ENCODE measurements at regions not wholly inside any gene's neighbourhood (a gene's known extent, or its start where the extent isn't known, plus 50 kb on each side); places are given as distances from the start of the nearest gene placed in this dataset.

DNA sequence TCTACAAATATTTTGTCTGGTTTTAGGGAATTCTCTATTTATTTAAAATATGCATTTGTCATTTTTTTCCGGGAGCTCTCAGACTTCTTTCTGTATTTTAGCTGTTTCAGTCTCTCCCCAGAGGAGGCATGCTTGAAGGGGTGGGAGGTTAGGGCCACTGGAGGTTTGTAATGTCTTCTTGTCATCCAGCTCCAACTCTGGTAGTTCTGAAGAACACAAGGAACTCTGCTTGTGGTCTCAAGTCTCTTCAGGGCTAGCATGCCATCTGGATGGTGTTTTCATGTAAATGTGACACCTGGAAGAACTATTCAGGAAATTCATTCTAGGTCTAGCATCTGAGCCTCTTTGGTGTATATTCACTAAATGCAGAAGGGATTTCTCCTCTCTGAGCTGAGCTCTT, 518.4 kb upstream of the DCC start:
- 100% methylated on average over 1 of the region's 1 CpG; no CpG with 5 or more reads in 1 of the 2 experiments for WGBS, 2 experiments (ENCODE audit: extremely low coverage in 1 of 2, insufficient coverage in 1 of 2, insufficient read length in 1 of 2, insufficient replicate concordance in 2 of 2, low coverage in 1 of 2, low lambda C conversion rate in 2 of 2, missing lambda C conversion rate in 1 of 2)
- Histone ChIP-seq H4K20me1 (replicated peaks in 1 of 2; ENCODE audit: control insufficient read depth in 1 of 2, insufficient read depth in 2 of 2, low read length in 2 of 2) (no peaks in the 10 kb centered on the region), H2AFZ (ENCODE audit: low read length) (no peak overlapping the region), H4K8ac (ENCODE audit: extremely low read depth, insufficient read depth, low read length) (no peak overlapping the region), H2BK5ac (ENCODE audit: low read depth, low read length) (no peak overlapping the region), H3K23ac (ENCODE audit: insufficient read length) (no peak overlapping the region), H3K18ac (ENCODE audit: extremely low read depth, low read length) (no peak overlapping the region), H4K91ac (replicated peaks; ENCODE audit: insufficient read length, low read length) (no peak overlapping the region), H2BK120ac (replicated peaks; ENCODE audit: low read depth, low read length) (no peak overlapping the region), H4K5ac (ENCODE audit: insufficient read length, low read depth, low read length) (no peak overlapping the region), H3K4me2 (ENCODE audit: insufficient read depth in 1 of 2, low read depth in 2 of 2, low read length in 2 of 2) (no peak overlapping the region), H3K4ac (replicated peaks; ENCODE audit: insufficient read length, low read depth, low read length) (no peak overlapping the region), H3K79me2 (ENCODE audit: control insufficient read depth in 1 of 2, insufficient read depth in 2 of 2, low read length in 2 of 2) (no peaks in the 10 kb centered on the region), H2BK12ac (ENCODE audit: low read depth, low read length) (no peak overlapping the region), H3K9me3 (ENCODE audit: insufficient read depth in 2 of 2, low read depth in 1 of 2, low read length in 1 of 2) (no peaks in the 10 kb centered on the region), H3K9ac (replicated peaks in 1 of 4; ENCODE audit: extremely low read depth in 1 of 4, low read depth in 3 of 4, low read length in 3 of 4) (no peak overlapping the region), H3K36me3 (ENCODE audit: control insufficient read depth in 2 of 4, insufficient read depth in 4 of 4, low read length in 3 of 4) (no peaks in the 10 kb centered on the region), H3K27ac (ENCODE audit: low read depth, low read length) (no peak overlapping the region), H2BK20ac (ENCODE audit: low read length) (no peak overlapping the region), H3K79me1 (ENCODE audit: low read depth, low read length) (no peaks in the 10 kb centered on the region), H3K27me3 (replicated peaks in 1 of 4; ENCODE audit: control insufficient read depth in 3 of 4, extremely low read depth in 1 of 4, insufficient read depth in 3 of 4, low read length in 3 of 4) (no peaks in the 10 kb centered on the region), H3K23me2 (ENCODE audit: low read depth, low read length) (no peaks in the 10 kb centered on the region), H3K4me1 (replicated peaks in 1 of 4; ENCODE audit: control insufficient read depth in 3 of 4, insufficient read depth in 4 of 4, low read length in 3 of 4) (no peaks in the 10 kb centered on the region), H2BK15ac (ENCODE audit: low read length) (no peak overlapping the region), H2AK5ac (ENCODE audit: low read depth, low read length) (no peak overlapping the region), H3K14ac (ENCODE audit: insufficient read length) (no peak overlapping the region), H3K56ac (replicated peaks; ENCODE audit: insufficient read length, low read depth, low read length) (no peak overlapping the region), H3K4me3 (ENCODE audit: extremely low read depth in 1 of 4, insufficient read depth in 2 of 4, low read depth in 3 of 4, low read length in 4 of 4) (no peak overlapping the region)
- CTCF ChIA-PET (ENCODE audit: partially characterized antibody) = interaction anchor here (1.3 kb wide), 1 partner anchor 12 kb away, joined by 3 read pairs; no protein-coding TSS in a partner anchor
- TF ChIP-seq, protein P1, sequence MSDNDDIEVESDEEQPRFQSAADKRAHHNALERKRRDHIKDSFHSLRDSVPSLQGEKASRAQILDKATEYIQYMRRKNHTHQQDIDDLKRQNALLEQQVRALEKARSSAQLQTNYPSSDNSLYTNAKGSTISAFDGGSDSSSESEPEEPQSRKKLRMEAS (IDR thresholded peaks at IDR 0.05) = no peak
- TF ChIP-seq TBP (IDR thresholded peaks at IDR 0.05; ENCODE audit: low read depth, low read length) (no peak), JUND (IDR thresholded peaks at IDR 0.05; ENCODE audit: low read length) (no peak), TEAD4 (IDR thresholded peaks at IDR 0.05; ENCODE audit: low read depth, low read length) (no peak), BCL11A (IDR thresholded peaks at IDR 0.05; ENCODE audit: low read depth in 2 of 2, low read length in 2 of 2) (no peak), SP1 (IDR thresholded peaks at IDR 0.05; ENCODE audit: low read depth, low read length) (no peak), SIX5 (IDR thresholded peaks at IDR 0.05; ENCODE audit: low read depth, low read length) (no peak), SRF (IDR thresholded peaks at IDR 0.05; ENCODE audit: low read depth, low read length) (no peak), ZNF274 (IDR thresholded peaks at IDR 0.05; ENCODE audit: borderline replicate concordance, extremely low read depth, low read length) (no peak), RXRA (IDR thresholded peaks at IDR 0.05; ENCODE audit: insufficient read depth, low read depth, low read length) (no peak), CTBP2 (IDR thresholded peaks at IDR 0.05; ENCODE audit: borderline replicate concordance, insufficient read depth, insufficient read length, low read length) (no peak), RFX5 (IDR thresholded peaks at IDR 0.05; ENCODE audit: borderline replicate concordance, low read depth, low read length) (no peak), POLR2A (IDR thresholded peaks at IDR 0.05; ENCODE audit: control extremely low read depth in 1 of 2, low read depth in 2 of 2, low read length in 2 of 2) (no peak)
- TF ChIP-seq, protein P2, sequence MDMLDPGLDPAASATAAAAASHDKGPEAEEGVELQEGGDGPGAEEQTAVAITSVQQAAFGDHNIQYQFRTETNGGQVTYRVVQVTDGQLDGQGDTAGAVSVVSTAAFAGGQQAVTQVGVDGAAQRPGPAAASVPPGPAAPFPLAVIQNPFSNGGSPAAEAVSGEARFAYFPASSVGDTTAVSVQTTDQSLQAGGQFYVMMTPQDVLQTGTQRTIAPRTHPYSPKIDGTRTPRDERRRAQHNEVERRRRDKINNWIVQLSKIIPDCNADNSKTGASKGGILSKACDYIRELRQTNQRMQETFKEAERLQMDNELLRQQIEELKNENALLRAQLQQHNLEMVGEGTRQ (IDR thresholded peaks at IDR 0.05; ENCODE audit: low read length) = no peak
- DNase-seq (ENCODE audit: low read depth in 1 of 2, low spot score in 2 of 2) = no peak
- POLR2A ChIA-PET (ENCODE audit: partially characterized antibody) = no interaction called here
- FAIRE-seq = no peak
